DND-41 (cell line): ENCODE measurements at regions not wholly inside any gene's neighbourhood (a gene's known extent, or its start where the extent isn't known, plus 50 kb on each side); places are given as distances from the start of the nearest gene placed in this dataset.

Experiments used
- ATAC-seq: fragments of 200-7000 bp; cut with Tn5 transposase; 3 replicates; pipeline ENCODE4 v1.9.1; 2021; ENCODE audit warnings: low read depth; ENCODE audit not compliant: insufficient read depth
- DNase-seq: peaks from one replicate; pipeline ENCODE4 v3.0.0-alpha.2; 2020
- H2AFZ ChIP-seq: 2 replicates; pipeline ENCODE4 v1.6.0; 2012; ENCODE audit warnings: low read depth, low read length
- H3K27ac ChIP-seq: 2 replicates; pipeline ENCODE4 v1.5.1; 2012; ENCODE audit warnings: low read length, inconsistent platforms
- H3K27me3 ChIP-seq: fragments of 200-600 bp; sonication (generic); 2 replicates; pipeline ENCODE4 v1.6.0; 2012; ENCODE audit warnings: low read length, mild to moderate bottlenecking, inconsistent platforms; ENCODE audit not compliant: insufficient read depth, poor library complexity
- H3K36me3 ChIP-seq: 2 replicates; pipeline ENCODE4 v1.5.1; 2012; ENCODE audit warnings: low read length, inconsistent platforms; ENCODE audit not compliant: insufficient read depth
- H3K4me1 ChIP-seq: 2 replicates; pipeline ENCODE4 v1.5.1; 2012; ENCODE audit warnings: mild to moderate bottlenecking, low read length; ENCODE audit not compliant: insufficient read depth
- H3K4me2 ChIP-seq: 2 replicates; pipeline ENCODE4 v1.6.0; 2012; ENCODE audit warnings: mild to moderate bottlenecking, moderate library complexity, low read length, inconsistent platforms; ENCODE audit not compliant: insufficient read depth
- H3K4me3 ChIP-seq, 2 experiments: fragments of 200-600 bp in 1 of 2; shearing (Covaris generic) in 1 of 2; 2 replicates each; pipeline ENCODE4 v1.5.1; 2012 to 2016; ENCODE audit warnings: inconsistent platforms in 2 of 2, low read length in 2 of 2, mild to moderate bottlenecking in 2 of 2, low read depth in 1 of 2, moderate library complexity in 1 of 2
- H3K79me2 ChIP-seq: 2 replicates; pipeline ENCODE4 v1.6.0; 2012; ENCODE audit warnings: low read length, inconsistent platforms; ENCODE audit not compliant: insufficient read depth
- H3K9ac ChIP-seq: 2 replicates; pipeline ENCODE4 v1.6.0; 2012; ENCODE audit warnings: low read depth, mild to moderate bottlenecking, inconsistent platforms, low read length, moderate library complexity
- H3K9me3 ChIP-seq: 2 replicates; pipeline ENCODE4 v1.5.1; 2012; ENCODE audit warnings: low read length, moderate library complexity, mild to moderate bottlenecking, inconsistent platforms; ENCODE audit not compliant: insufficient read depth, severe bottlenecking
- H4K20me1 ChIP-seq: 2 replicates; pipeline ENCODE4 v1.6.0; 2012; ENCODE audit warnings: low read length; ENCODE audit not compliant: insufficient read depth
- EZH2 ChIP-seq: IDR thresholded peaks from 3 replicates; pipeline ENCODE4 v1.6.1; 2012; ENCODE audit warnings: borderline replicate concordance, low read depth, mild to moderate bottlenecking, moderate library complexity, low read length, inconsistent platforms; ENCODE audit not compliant: severe bottlenecking
- TF ChIP-seq, protein P1 (sequence below): IDR thresholded peaks from 2 replicates; pipeline ENCODE4 v1.5.1; 2012; ENCODE audit warnings: borderline replicate concordance, low read length, moderate library complexity, mild to moderate bottlenecking; ENCODE audit not compliant: poor library complexity, severe bottlenecking; ENCODE audit errors: extremely low read depth

DNA sequence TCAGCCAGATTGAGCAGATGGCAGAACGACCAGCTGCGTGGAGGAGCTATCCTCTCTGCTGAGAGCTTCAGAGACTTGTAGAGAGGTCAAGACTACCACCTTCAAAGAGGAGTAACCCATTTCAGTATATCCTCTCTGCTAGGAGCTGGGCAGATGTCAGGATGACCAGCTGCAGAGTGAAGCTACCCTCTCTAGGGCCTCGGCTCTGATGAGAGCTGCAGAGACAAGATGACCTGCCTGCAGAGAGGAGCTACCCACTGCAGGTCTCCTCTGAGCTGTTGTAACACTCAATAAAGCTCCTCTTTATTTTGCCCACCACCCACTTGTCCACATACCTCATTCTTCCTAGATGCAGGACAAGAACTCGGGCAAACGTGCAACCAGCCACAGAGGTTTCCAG, 1522.7 kb downstream of the OTOL1 start:
- H3K27me3 ChIP-seq = no peaks in the 10 kb centered on the region
- no peak overlapping the region for H3K27ac ChIP-seq
- peaks cover 21% of the 10 kb centered on the region for H3K9me3 ChIP-seq
- no peaks in the 10 kb centered on the region for H3K36me3 ChIP-seq
- no peak overlapping the region for H3K4me2 ChIP-seq
- ATAC-seq = no peak
- H3K9ac ChIP-seq = no peak overlapping the region
- no peak for TF ChIP-seq EZH2
- TF ChIP-seq, protein P1, sequence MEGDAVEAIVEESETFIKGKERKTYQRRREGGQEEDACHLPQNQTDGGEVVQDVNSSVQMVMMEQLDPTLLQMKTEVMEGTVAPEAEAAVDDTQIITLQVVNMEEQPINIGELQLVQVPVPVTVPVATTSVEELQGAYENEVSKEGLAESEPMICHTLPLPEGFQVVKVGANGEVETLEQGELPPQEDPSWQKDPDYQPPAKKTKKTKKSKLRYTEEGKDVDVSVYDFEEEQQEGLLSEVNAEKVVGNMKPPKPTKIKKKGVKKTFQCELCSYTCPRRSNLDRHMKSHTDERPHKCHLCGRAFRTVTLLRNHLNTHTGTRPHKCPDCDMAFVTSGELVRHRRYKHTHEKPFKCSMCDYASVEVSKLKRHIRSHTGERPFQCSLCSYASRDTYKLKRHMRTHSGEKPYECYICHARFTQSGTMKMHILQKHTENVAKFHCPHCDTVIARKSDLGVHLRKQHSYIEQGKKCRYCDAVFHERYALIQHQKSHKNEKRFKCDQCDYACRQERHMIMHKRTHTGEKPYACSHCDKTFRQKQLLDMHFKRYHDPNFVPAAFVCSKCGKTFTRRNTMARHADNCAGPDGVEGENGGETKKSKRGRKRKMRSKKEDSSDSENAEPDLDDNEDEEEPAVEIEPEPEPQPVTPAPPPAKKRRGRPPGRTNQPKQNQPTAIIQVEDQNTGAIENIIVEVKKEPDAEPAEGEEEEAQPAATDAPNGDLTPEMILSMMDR = no peak
- no peaks in the 10 kb centered on the region for H4K20me1 ChIP-seq
- H3K4me3 ChIP-seq = no peak overlapping the region
- H3K79me2 ChIP-seq = no peaks in the 10 kb centered on the region
- H2AFZ ChIP-seq = peak overlapping the region; percentile 55; the same call in 1 of the 2 replicates
- no peak for DNase-seq
- no peaks in the 10 kb centered on the region for H3K4me1 ChIP-seq

DNA sequence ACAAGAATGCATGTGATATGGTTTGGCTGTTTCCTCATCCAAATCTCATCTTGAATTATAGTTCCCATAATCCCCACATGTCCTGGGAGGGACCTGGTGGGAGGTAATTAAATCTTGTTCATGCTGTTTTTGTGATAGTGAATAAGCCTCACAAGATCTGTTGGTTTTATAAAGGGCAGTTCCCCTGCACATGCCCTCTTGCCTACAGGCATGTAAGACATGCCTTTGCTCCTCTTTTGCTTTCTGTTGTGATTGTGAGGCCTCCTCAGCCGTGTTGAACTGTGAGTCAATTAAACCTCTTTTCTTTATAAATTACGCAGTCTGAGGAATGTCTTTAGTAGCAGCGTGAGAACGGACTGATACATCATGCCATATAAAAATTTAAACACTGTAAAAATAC, 1537.0 kb downstream of the OTOL1 start:
- TF ChIP-seq EZH2 = no peak
- TF ChIP-seq, protein P1 = no peak
- no peak overlapping the region for H3K4me3 ChIP-seq
- no peaks in the 10 kb centered on the region for H3K79me2 ChIP-seq
- H4K20me1 ChIP-seq = no peaks in the 10 kb centered on the region
- ATAC-seq (no peak), DNase-seq (no peak)
- H3K9ac ChIP-seq = no peak overlapping the region
- H3K27me3 ChIP-seq = no peaks in the 10 kb centered on the region
- no peak overlapping the region for H2AFZ ChIP-seq
- peaks cover 6% of the 10 kb centered on the region; the same call in 1 of the 2 replicates for H3K4me1 ChIP-seq
- H3K36me3 ChIP-seq = no peaks in the 10 kb centered on the region
- H3K9me3 ChIP-seq = no peaks in the 10 kb centered on the region
- no peak overlapping the region for H3K4me2 ChIP-seq
- H3K27ac ChIP-seq = no peak overlapping the region

DNA sequence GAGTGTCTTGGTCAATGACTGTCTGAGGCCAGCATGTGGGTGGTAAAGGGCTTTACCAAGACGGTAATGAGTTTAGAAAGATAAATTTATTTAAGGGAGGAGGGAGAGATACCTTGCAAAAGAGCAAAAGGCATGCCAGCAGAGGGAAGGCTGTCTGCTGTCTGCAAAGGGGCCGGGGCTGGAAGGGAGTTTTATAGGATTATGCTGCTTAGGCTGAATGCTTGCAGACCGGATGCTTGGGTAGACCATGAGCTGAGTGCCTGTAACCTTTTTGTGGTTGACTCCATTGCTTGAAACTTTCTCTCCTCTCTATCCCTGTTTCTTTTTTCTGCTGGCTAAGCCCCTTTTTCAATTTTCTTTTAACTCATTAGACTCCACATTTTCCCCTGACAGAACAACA, 1543.0 kb downstream of the OTOL1 start:
- no peak overlapping the region; the same call in 1 of the 2 replicates for H3K4me2 ChIP-seq
- ATAC-seq (peak; percentile 93), DNase-seq (peak; percentile 62)
- no peaks in the 10 kb centered on the region for H3K36me3 ChIP-seq
- H3K9ac ChIP-seq = no peak overlapping the region
- no peak for TF ChIP-seq EZH2
- TF ChIP-seq, protein P1 = no peak
- H4K20me1 ChIP-seq = no peaks in the 10 kb centered on the region
- 0 out of 2 replicates have a peak overlapping the region, but pooled peaks have one; percentile 11 for H3K27ac ChIP-seq
- H3K4me3 ChIP-seq = no peak overlapping the region
- peaks cover 7% of the 10 kb centered on the region for H3K9me3 ChIP-seq
- H3K4me1 ChIP-seq = peaks cover 9% of the 10 kb centered on the region
- H3K27me3 ChIP-seq = no peaks in the 10 kb centered on the region
- no peaks in the 10 kb centered on the region for H3K79me2 ChIP-seq
- H2AFZ ChIP-seq = peak overlapping the region; percentile 14; the same call in 1 of the 2 replicates

DNA sequence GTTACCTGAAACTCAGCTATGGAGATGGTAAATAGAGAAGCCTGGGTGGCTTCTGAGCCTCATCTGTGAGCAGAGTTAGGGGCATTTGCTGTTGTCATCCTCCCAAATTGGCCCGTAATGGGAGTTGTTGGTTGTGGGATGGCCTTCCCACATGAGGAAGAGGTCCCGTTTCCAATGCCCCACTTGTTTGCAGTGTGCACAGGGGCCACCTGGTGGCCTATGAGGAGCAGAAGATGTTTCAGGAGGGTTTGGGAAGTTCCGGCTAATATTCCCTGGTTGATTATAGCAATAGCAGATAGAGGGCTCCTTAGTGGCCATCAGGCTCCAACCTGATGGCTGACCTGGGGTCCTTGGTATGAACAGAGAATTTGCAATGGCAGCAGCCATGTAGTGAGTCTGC, 1546.5 kb downstream of the OTOL1 start:
- no peaks in the 10 kb centered on the region for H3K27me3 ChIP-seq
- ATAC-seq (no peak), DNase-seq (no peak)
- no peak overlapping the region for H3K9ac ChIP-seq
- H3K4me2 ChIP-seq = no peak overlapping the region
- peaks cover 32% of the 10 kb centered on the region for H3K4me1 ChIP-seq
- H4K20me1 ChIP-seq = no peaks in the 10 kb centered on the region
- no peak overlapping the region for H3K27ac ChIP-seq
- TF ChIP-seq, protein P1 = peak; percentile 34
- TF ChIP-seq EZH2 = no peak
- no peak overlapping the region for H3K4me3 ChIP-seq
- H3K9me3 ChIP-seq = peaks cover 7% of the 10 kb centered on the region
- no peak overlapping the region for H2AFZ ChIP-seq
- H3K36me3 ChIP-seq = no peaks in the 10 kb centered on the region
- no peaks in the 10 kb centered on the region for H3K79me2 ChIP-seq
